Suppressor macrophage treated with lipopolysaccharide for 4 hours (primary cell): ENCODE measurements at regions not wholly inside any gene's neighbourhood (a gene's known extent, or its start where the extent isn't known, plus 50 kb on each side); places are given as distances from the start of the nearest gene placed in this dataset.
"Not testable (repeated sequence)": the region's sequence is repeated elsewhere in the genome, so short reads cannot be mapped to it uniquely, and the experiment has no call there.

Experiments
- DNase-seq: peaks from one replicate; pipeline ENCODE4 v3.0.0-alpha.2; 2020

GRCh38 chr1:121117298-121117611 is 66.9 kb downstream of the FAM72B start:
- not testable (repeated sequence) for DNase-seq

GRCh38 chr1:121117622-121118479 is 66.3 kb downstream of the FAM72B start:
- DNase-seq, result not testable (repeated sequence)
